ENCODE measurements at regions not wholly inside any gene's neighbourhood (a gene's known extent, or its start where the extent isn't known, plus 50 kb on each side); places are given as distances from the start of the nearest gene placed in this dataset.

DNA sequence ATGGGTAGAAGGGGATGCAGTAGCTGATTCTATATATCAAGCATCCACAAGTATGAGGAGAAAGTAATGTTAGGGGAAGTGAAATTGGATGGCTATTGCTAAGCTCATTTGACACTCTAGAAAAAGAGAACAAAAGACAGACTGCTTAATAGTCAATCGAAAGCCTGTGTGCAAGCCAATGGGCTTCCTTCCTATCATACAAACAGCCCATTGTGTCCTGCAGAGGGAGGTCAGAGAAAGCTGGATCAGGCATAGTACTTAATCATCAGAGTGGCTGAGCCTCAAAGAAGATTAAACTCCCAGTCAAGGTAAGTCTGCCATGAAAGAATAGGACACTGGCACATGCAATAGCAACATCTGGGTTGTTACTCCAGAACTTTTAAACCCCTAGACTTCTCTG lies 50.9 kb upstream of the PGR start:
- TF ChIP-seq, protein P1, sequence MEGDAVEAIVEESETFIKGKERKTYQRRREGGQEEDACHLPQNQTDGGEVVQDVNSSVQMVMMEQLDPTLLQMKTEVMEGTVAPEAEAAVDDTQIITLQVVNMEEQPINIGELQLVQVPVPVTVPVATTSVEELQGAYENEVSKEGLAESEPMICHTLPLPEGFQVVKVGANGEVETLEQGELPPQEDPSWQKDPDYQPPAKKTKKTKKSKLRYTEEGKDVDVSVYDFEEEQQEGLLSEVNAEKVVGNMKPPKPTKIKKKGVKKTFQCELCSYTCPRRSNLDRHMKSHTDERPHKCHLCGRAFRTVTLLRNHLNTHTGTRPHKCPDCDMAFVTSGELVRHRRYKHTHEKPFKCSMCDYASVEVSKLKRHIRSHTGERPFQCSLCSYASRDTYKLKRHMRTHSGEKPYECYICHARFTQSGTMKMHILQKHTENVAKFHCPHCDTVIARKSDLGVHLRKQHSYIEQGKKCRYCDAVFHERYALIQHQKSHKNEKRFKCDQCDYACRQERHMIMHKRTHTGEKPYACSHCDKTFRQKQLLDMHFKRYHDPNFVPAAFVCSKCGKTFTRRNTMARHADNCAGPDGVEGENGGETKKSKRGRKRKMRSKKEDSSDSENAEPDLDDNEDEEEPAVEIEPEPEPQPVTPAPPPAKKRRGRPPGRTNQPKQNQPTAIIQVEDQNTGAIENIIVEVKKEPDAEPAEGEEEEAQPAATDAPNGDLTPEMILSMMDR (IDR thresholded peaks at IDR 0.05; ENCODE audit: low read length): no peak
- TF ChIP-seq EZH2phosphoT487 (IDR thresholded peaks at IDR 0.05; ENCODE audit: low read length): no peak

Measured in MM.1S (cell line).